Tibial artery (tissue), 4 donors: ENCODE measurements at regions not wholly inside any gene's neighbourhood (a gene's known extent, or its start where the extent isn't known, plus 50 kb on each side); places are given as distances from the start of the nearest gene placed in this dataset.
"Not testable (repeated sequence)": the region's sequence is repeated elsewhere in the genome, so short reads cannot be mapped to it uniquely, and the experiment has no call there.

Experiments used
- DNase-seq, 2 donors: peaks; one replicate each; pipeline ENCODE4 v3.0.0-alpha.2; 2019
- H3K27ac ChIP-seq, 2 donors: fragments of 200-600 bp; sonication (generic) in 1 of 2; 1 replicate in 1 of 2; 2 replicates in 1 of 2; pipeline ENCODE4 v1.5.1; 2018 to 2019; ENCODE audit warnings: mild to moderate bottlenecking in 1 of 2
- H3K27me3 ChIP-seq, 2 donors: fragments of 200-600 bp; sonication (generic) in 1 of 2; one replicate each; pipeline versions ENCODE4 v1.5.1 to v1.6.0; 2016 to 2019
- H3K36me3 ChIP-seq, 3 donors: fragments of 200-600 bp; sonication (generic) in 2 of 3; one replicate each; pipeline ENCODE4 v1.5.1; 2016 to 2019; ENCODE audit warnings: mild to moderate bottlenecking in 2 of 3
- H3K4me1 ChIP-seq, 4 donors: fragments of 200-600 bp; sonication (generic) in 2 of 4; 1 replicate in 3 of 4; 2 replicates in 1 of 4; pipeline ENCODE4 v1.5.1; 2016 to 2019
- H3K4me3 ChIP-seq, 2 donors: fragments of 200-600 bp; sonication (generic) in 1 of 2; 1 replicate in 1 of 2; 2 replicates in 1 of 2; pipeline ENCODE4 v1.5.1; 2018 to 2019; ENCODE audit warnings: mild to moderate bottlenecking in 2 of 2
- H3K9me3 ChIP-seq, 3 donors: fragments of 200-600 bp; sonication (generic) in 1 of 3; one replicate each; pipeline ENCODE4 v1.5.1; 2016 to 2019
- CTCF ChIP-seq, 2 experiments: fragments of 200-600 bp in 1 of 2; fragments of 450-650 bp in 1 of 2; IDR thresholded peaks; one replicate each; pipeline ENCODE4 v1.5.1; 2017 to 2019; ENCODE audit warnings: antibody characterized with exemption in 2 of 2, mild to moderate bottlenecking in 1 of 2, moderate library complexity in 1 of 2
- intact Hi-C: fragments of 100-400 bp; cut with DNase I; formaldehyde crosslinking; loops from one replicate; pipeline ENCODE4 v1.15.0; 2023; ENCODE audit warnings: low total_unique reads

GRCh38 chr9:103323699-103324098 lies 328.6 kb downstream of the CYLC2 start:
- H3K9me3 ChIP-seq, result no peaks in the 10 kb centered on the region
- H3K4me3 ChIP-seq, result no peak overlapping the region
- DNase-seq, result no peak
- no peak for TF ChIP-seq CTCF (IDR thresholded peaks at IDR 0.05)
- no peaks in the 10 kb centered on the region for H3K4me1 ChIP-seq
- H3K36me3 ChIP-seq, result no peaks in the 10 kb centered on the region
- H3K27me3 ChIP-seq, result no peaks in the 10 kb centered on the region
- H3K27ac ChIP-seq, result no peak overlapping the region
- intact Hi-C loops, result no loop called here

DNA sequence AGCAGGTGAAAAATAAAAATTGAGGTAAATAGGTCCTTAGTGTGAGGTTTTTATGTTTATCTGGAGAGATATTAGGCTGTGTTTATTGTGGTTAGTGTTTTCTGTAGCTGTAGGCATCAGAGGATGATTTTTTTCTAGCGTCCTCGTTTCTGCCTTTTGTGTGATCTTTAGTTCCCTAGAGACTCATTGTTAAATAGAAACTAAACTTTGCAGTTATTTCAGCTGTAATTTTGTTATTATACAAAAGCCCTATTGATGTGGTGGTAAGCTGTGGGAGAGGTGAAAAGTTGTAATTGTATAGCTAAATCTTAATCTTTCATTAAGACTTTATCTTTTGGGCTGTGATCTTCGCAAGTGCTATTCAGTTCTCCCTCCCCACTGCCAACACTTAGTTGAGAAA lies 340.3 kb downstream of the CYLC2 start:
- no peak for DNase-seq
- no peaks in the 10 kb centered on the region for H3K4me1 ChIP-seq
- H3K36me3 ChIP-seq, result no peaks in the 10 kb centered on the region
- TF ChIP-seq CTCF (IDR thresholded peaks at IDR 0.05), result no peak
- no peak overlapping the region for H3K27ac ChIP-seq
- intact Hi-C loops, result no loop called here
- H3K4me3 ChIP-seq, result no peak overlapping the region
- H3K9me3 ChIP-seq, result no peaks in the 10 kb centered on the region
- no peaks in the 10 kb centered on the region for H3K27me3 ChIP-seq

DNA sequence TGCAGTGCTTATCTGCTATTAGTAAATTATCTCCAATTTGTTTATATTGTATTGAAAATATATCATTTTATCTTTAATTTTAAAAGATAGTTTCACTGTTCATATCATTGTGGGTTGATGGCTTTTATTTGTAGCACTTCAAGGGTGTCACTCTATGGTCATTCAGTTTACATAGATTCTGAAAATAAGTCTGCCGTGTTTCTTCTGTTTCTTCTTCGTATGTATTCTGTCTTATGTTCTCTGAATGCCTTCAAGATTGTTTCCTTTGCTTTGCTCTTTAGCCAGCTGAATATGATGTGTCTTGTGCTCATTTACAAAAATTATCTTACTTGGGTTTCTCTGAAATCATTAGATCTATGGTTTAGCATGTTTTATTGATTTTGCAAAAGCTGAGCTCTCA lies 359.9 kb downstream of the CYLC2 start:
- no peak for DNase-seq
- no peak for TF ChIP-seq CTCF (IDR thresholded peaks at IDR 0.05)
- peaks cover 0 to 5% (median 4%) of the 10 kb centered on the region in 3 donors for H3K9me3 ChIP-seq
- no peaks in the 10 kb centered on the region for H3K27me3 ChIP-seq
- H3K27ac ChIP-seq, result no peak overlapping the region
- no peaks in the 10 kb centered on the region for H3K36me3 ChIP-seq
- intact Hi-C loops, result no loop called here
- H3K4me3 ChIP-seq, result no peak overlapping the region
- H3K4me1 ChIP-seq, result no peaks in the 10 kb centered on the region

GRCh38 chr9:103357980-103358379 lies 362.8 kb downstream of the CYLC2 start:
- H3K4me1 ChIP-seq, intact Hi-C loops, H3K36me3 ChIP-seq, DNase-seq, H3K27ac ChIP-seq, H3K4me3 ChIP-seq, H3K27me3 ChIP-seq, H3K9me3 ChIP-seq: not testable (repeated sequence)

- no peaks in the 10 kb centered on the region for H3K9me3 ChIP-seq
- no peak overlapping the region for H3K27ac ChIP-seq
- DNase-seq, result no peak
- H3K36me3 ChIP-seq, result no peaks in the 10 kb centered on the region
- TF ChIP-seq CTCF (IDR thresholded peaks at IDR 0.05), result no peak
- intact Hi-C loops, result no loop called here
- H3K4me3 ChIP-seq, result no peak overlapping the region
- peaks cover 0 to 7% (median 0%) of the 10 kb centered on the region in 4 donors for H3K4me1 ChIP-seq
- H3K27me3 ChIP-seq, result no peaks in the 10 kb centered on the region
Measured at GRCh38 chr9:103361906-103362305, 366.8 kb downstream of the CYLC2 start.

- intact Hi-C loops, result no loop called here
- Histone ChIP-seq H3K27me3 (no peaks in the 10 kb centered on the region), H3K36me3 (no peaks in the 10 kb centered on the region), H3K9me3 (no peaks in the 10 kb centered on the region), H3K27ac (no peak overlapping the region), H3K4me3 (no peak overlapping the region), H3K4me1 (peaks cover 0 to 7% (median 0%) of the 10 kb centered on the region in 4 donors)
- TF ChIP-seq CTCF (IDR thresholded peaks at IDR 0.05), result no peak
- no peak for DNase-seq
Measured at GRCh38 chr9:103362986-103363385, 367.9 kb downstream of the CYLC2 start.
